ENCODE measurements at regions not wholly inside any gene's neighbourhood (a gene's known extent, or its start where the extent isn't known, plus 50 kb on each side); places are given as distances from the start of the nearest gene placed in this dataset.

GRCh38 chr20:60953321-60953720 is 298.7 kb upstream of the CDH4 start:
- TF ChIP-seq POLR2A (IDR thresholded peaks at IDR 0.05; ENCODE audit: low read depth, low read length): no peak
- no peak for TF ChIP-seq POLR2AphosphoS5 (IDR thresholded peaks at IDR 0.05; ENCODE audit: low read depth, low read length)
- TF ChIP-seq TAF1 (IDR thresholded peaks at IDR 0.05; ENCODE audit: low read depth, low read length): no peak
- no peak for TF ChIP-seq SPI1 (IDR thresholded peaks at IDR 0.05; ENCODE audit: low read depth, low read length)
- no peak for TF ChIP-seq PAX5 (IDR thresholded peaks at IDR 0.05; ENCODE audit: insufficient read depth, low read length, severe bottlenecking)
- TF ChIP-seq POU2F2 (IDR thresholded peaks at IDR 0.05; ENCODE audit: low read depth, low read length): no peak

Measured in GM12891 (cell line).